Common myeloid progenitor, CD34-positive (primary cell): ENCODE measurements at regions not wholly inside any gene's neighbourhood (a gene's known extent, or its start where the extent isn't known, plus 50 kb on each side); places are given as distances from the start of the nearest gene placed in this dataset.

Source experiments
- CTCF ChIA-PET: fragments of 350-600 bp; sonication (Branson Sonifier 250); formaldehyde crosslinking; loops from one replicate; lab custom pipeline; 2021; ENCODE audit warnings: antibody characterized with exemption; lab: Charles Lee
- POLR2A ChIA-PET: fragments of 350-600 bp; sonication (Branson Sonifier 250); formaldehyde crosslinking; loops from one replicate; lab custom pipeline; 2021; ENCODE audit warnings: antibody characterized with exemption; lab: Charles Lee
- DNase-seq, 3 donors: peaks; one replicate each; pipeline versions ENCODE4 v3.0.0 to v3.0.0-alpha.2; 2013
- H3K27ac ChIP-seq, 2 experiments: 1 replicate in 1 of 2; 2 replicates in 1 of 2; pipeline ENCODE4 v1.7.0; 2013; ENCODE audit warnings: inconsistent platforms in 2 of 2, low read length in 2 of 2, mild to moderate bottlenecking in 2 of 2, low read depth in 1 of 2, moderate library complexity in 1 of 2; ENCODE audit not compliant: severe bottlenecking in 2 of 2, insufficient read depth in 1 of 2, poor library complexity in 1 of 2
- H3K27me3 ChIP-seq, 5 experiments: replicated peaks in 2 of 5; 1 replicate in 3 of 5; 2 replicates in 2 of 5; pipeline versions ENCODE4 v1.6.1 to v1.7.0; 2013; ENCODE audit warnings: low read length in 4 of 5, mild to moderate bottlenecking in 2 of 5, moderate library complexity in 2 of 5, inconsistent platforms in 1 of 5; ENCODE audit not compliant: insufficient read depth in 5 of 5, control insufficient read depth in 4 of 5
- H3K36me3 ChIP-seq, 4 experiments: 1 replicate in 2 of 4; 2 replicates in 2 of 4; pipeline versions ENCODE4 v1.6.1 to v1.7.0; 2013; ENCODE audit warnings: low read length in 3 of 4, control low read depth in 1 of 4, mild to moderate bottlenecking in 1 of 4; ENCODE audit not compliant: control insufficient read depth in 4 of 4, insufficient read depth in 4 of 4
- H3K4me1 ChIP-seq, 4 experiments: 1 replicate in 3 of 4; 2 replicates in 1 of 4; pipeline versions ENCODE4 v1.6.1 to v1.7.1; 2013; ENCODE audit warnings: low read length in 3 of 4, mild to moderate bottlenecking in 3 of 4, control low read depth in 1 of 4, inconsistent platforms in 1 of 4, moderate library complexity in 1 of 4; ENCODE audit not compliant: control insufficient read depth in 4 of 4, insufficient read depth in 4 of 4; ENCODE audit errors: control extremely low read depth in 1 of 4
- H3K4me3 ChIP-seq, 7 experiments: 1 replicate in 4 of 7; 2 replicates in 3 of 7; pipeline versions ENCODE4 v1.5.1 to v1.7.0; 2013; ENCODE audit warnings: mild to moderate bottlenecking in 7 of 7, low read length in 6 of 7, moderate library complexity in 6 of 7, inconsistent platforms in 2 of 7, low read depth in 2 of 7, control low read depth in 1 of 7; ENCODE audit not compliant: insufficient read depth in 4 of 7, control insufficient read depth in 1 of 7; ENCODE audit errors: extremely low read depth in 1 of 7
- H3K9me3 ChIP-seq, 5 experiments: 1 replicate in 4 of 5; 2 replicates in 1 of 5; pipeline versions ENCODE4 v1.6.1 to v1.7.1; 2013; ENCODE audit warnings: low read length in 4 of 5, mild to moderate bottlenecking in 2 of 5, inconsistent platforms in 1 of 5, low read depth in 1 of 5, moderate library complexity in 1 of 5; ENCODE audit not compliant: control insufficient read depth in 4 of 5, insufficient read depth in 2 of 5; ENCODE audit errors: control extremely low read depth in 1 of 5
- WGBS: methylation state at CpG from one replicate; pipeline ENCODE4 v1.1.5; 2013; ENCODE audit not compliant: insufficient coverage; 5-methylcytosine and 5-hydroxymethylcytosine counted together

DNA sequence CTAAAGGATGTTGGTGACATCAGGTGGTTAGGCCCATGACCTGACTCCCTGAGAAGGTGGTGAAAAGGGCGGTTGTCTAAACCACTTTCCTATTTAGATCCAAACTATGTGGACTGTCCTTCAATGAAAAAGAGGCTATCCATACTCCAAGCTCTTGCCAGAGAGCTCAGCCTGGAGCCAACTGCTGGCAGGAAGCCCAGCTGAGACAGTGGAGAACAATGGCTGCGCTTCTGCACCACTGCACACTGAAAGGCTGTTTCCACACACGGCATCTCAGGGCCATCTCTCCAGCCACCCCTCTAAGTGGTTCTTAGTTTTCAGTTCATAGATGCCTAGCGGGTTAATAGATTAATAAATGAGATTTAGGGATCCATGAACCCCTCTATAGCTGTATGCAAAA lies 488.8 kb upstream of the ZMIZ1 start:
- ChIA-PET POLR2A (no interaction called here), CTCF (interaction anchor here (1.0 kb wide), 1 partner anchor 12 kb away, joined by 4 read pairs; no protein-coding TSS in a partner anchor)
- no peak for DNase-seq
- Histone ChIP-seq H3K4me1 (peaks cover 0 to 51% (median 18%) of the 10 kb centered on the region in 4 experiments), H3K27me3 (no peaks in the 10 kb centered on the region), H3K36me3 (no peaks in the 10 kb centered on the region), H3K27ac (no peak overlapping the region), H3K4me3 (no peak overlapping the region), H3K9me3 (no peaks in the 10 kb centered on the region)
- WGBS = 100% methylated on average over 2 of the region's 4 CpGs

GRCh38 chr10:78581133-78581694 lies 487.6 kb upstream of the ZMIZ1 start:
- no peaks in the 10 kb centered on the region for H3K9me3 ChIP-seq
- H3K4me1 ChIP-seq = peaks cover 0 to 44% (median 14%) of the 10 kb centered on the region in 4 experiments
- CTCF ChIA-PET = no interaction called here
- WGBS = 96% methylated on average over 4 of the region's 4 CpGs
- H3K36me3 ChIP-seq = no peaks in the 10 kb centered on the region
- no peak overlapping the region for H3K4me3 ChIP-seq
- no peaks in the 10 kb centered on the region for H3K27me3 ChIP-seq
- DNase-seq = no peak
- H3K27ac ChIP-seq = no peak overlapping the region
- POLR2A ChIA-PET = no interaction called here

DNA sequence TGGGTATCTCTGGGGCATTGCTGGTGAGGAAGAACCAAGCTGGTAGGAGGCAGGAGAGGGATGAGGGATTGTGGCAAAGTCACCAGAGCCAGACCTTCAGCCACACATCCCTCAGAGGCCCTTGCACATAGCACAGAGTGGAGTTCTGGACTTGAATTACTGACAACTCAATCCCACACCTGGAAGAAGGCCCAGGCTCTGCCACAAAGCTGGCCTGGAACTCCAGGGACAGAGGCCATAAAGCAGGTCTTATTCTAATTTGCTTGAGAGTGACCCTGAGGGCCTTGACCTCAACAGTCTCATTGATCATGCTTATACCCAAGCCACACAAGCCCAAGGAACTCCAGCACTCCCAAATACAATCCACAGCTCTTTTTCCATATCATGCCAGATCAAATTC lies 486.2 kb upstream of the ZMIZ1 start:
- Histone ChIP-seq H3K36me3 (no peaks in the 10 kb centered on the region), H3K9me3 (no peaks in the 10 kb centered on the region), H3K4me1 (peaks cover 0 to 31% (median 8%) of the 10 kb centered on the region in 4 experiments), H3K27ac (no peak overlapping the region), H3K4me3 (no peak overlapping the region), H3K27me3 (no peaks in the 10 kb centered on the region)
- ChIA-PET CTCF (interaction anchor here (0.9 kb wide), 1 partner anchor 16 kb away, joined by 3 read pairs; no protein-coding TSS in a partner anchor), POLR2A (interaction anchor here (1.1 kb wide), 1 partner anchor 17 kb away, joined by 3 read pairs; no protein-coding TSS in a partner anchor)
- DNase-seq = no peak

- H3K36me3 ChIP-seq = no peaks in the 10 kb centered on the region
- ChIA-PET POLR2A (no interaction called here), CTCF (no interaction called here)
- H3K27me3 ChIP-seq = no peaks in the 10 kb centered on the region
- 100% methylated on average over 4 of the region's 4 CpGs for WGBS
- no peaks in the 10 kb centered on the region for H3K9me3 ChIP-seq
- H3K27ac ChIP-seq = no peak overlapping the region
- no peak for DNase-seq
- H3K4me3 ChIP-seq = no peak overlapping the region
- H3K4me1 ChIP-seq = peaks cover 0 to 15% (median 1%) of the 10 kb centered on the region in 4 experiments
These were observed 484.5 kb upstream of the ZMIZ1 start for GRCh38 chr10:78584266-78584665.

GRCh38 chr10:78584681-78585080 lies 484.1 kb upstream of the ZMIZ1 start:
- DNase-seq = no peak
- Histone ChIP-seq H3K36me3 (no peaks in the 10 kb centered on the region), H3K9me3 (no peaks in the 10 kb centered on the region), H3K27ac (no peak overlapping the region), H3K27me3 (no peaks in the 10 kb centered on the region), H3K4me3 (no peak overlapping the region), H3K4me1 (peaks cover 0 to 11% (median 1%) of the 10 kb centered on the region in 4 experiments)
- ChIA-PET CTCF (no interaction called here), POLR2A (no interaction called here)
- WGBS = 100% methylated on average over 6 of the region's 7 CpGs

DNA sequence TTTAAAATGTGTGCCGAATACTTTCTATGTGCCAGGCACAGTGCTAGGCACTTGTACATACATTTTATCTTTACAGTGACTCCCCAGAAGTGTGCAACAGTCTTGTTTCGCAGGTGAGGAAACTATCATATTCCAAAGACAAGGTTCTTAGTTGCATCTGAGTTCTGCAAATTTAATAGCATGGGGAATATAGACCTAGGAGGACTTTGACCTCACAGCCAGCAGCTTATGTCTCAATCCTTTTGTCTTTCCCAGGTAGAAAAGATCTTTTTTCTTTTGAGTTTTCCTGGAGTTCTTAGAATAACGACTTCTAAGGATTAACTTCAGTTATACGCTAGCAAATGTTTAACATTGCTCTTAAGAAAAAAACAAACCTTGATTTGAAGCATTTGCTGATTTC lies 482.8 kb upstream of the ZMIZ1 start:
- POLR2A ChIA-PET = no interaction called here
- H3K4me3 ChIP-seq = no peak overlapping the region
- WGBS = 90% methylated on average over 3 of the region's 4 CpGs

DNA sequence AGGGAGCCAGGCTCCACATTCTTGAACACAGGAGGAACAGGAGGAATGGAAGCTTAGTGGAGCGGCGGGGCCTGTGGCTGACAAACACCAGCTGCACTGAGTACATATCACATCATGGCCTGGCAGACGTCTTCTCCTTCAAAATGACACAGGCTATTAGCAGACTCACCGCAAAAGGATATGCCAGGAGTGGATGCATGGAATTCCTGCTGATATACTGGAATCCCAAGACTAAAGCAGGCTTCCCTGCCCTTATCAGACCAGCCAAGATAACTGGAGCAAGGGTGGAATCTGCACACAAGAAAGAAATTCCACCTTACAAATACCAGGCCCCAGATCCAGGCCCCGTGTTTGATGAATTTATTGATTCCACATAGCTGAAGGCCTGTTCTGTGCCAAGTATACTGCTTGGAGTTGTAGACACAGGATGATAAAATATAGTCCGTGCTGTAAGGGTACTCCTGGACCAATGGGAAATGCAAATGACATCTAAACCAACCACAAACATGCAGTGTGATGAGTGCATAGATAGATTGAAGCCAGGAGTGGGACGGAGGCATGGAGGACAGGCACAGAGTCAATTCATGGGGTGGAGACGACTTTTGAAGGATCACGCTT lies 480.5 kb upstream of the ZMIZ1 start:
- Histone ChIP-seq H3K27ac (no peak overlapping the region), H3K4me1 (no peaks in the 10 kb centered on the region), H3K27me3 (no peaks in the 10 kb centered on the region), H3K4me3 (no peak overlapping the region), H3K36me3 (no peaks in the 10 kb centered on the region), H3K9me3 (peaks cover 0 to 2% (median 0%) of the 10 kb centered on the region in 5 experiments)
- DNase-seq = no peak
- ChIA-PET POLR2A (no interaction called here), CTCF (interaction anchor here (1.2 kb wide), 1 partner anchor 9 kb away, joined by 3 read pairs; no protein-coding TSS in a partner anchor)
- 86% methylated on average over 7 of the region's 9 CpGs for WGBS

More for the DNA sequence above, 482.8 kb upstream of the ZMIZ1 start:
- Histone ChIP-seq H3K27ac (no peak overlapping the region), H3K4me1 (peaks cover 0 to 8% (median 1%) of the 10 kb centered on the region in 4 experiments), H3K36me3 (no peaks in the 10 kb centered on the region), H3K27me3 (no peaks in the 10 kb centered on the region), H3K9me3 (peaks cover 0 to 2% (median 0%) of the 10 kb centered on the region in 5 experiments)
- DNase-seq = no peak
- CTCF ChIA-PET = no interaction called here
